H9 (cell line): ENCODE measurements at regions not wholly inside any gene's neighbourhood (a gene's known extent, or its start where the extent isn't known, plus 50 kb on each side); places are given as distances from the start of the nearest gene placed in this dataset.

Source experiments
- DNase-seq: peaks from one replicate; pipeline ENCODE4 v3.0.0-alpha.2; 2017
- H2AFZ ChIP-seq: one replicate; pipeline ENCODE4 v1.6.1; 2013; ENCODE audit warnings: mild to moderate bottlenecking, low read length, control low read depth, moderate library complexity
- H2AK5ac ChIP-seq: 2 replicates; pipeline ENCODE4 v1.6.1; 2013; ENCODE audit warnings: low read length, control low read depth, mixed read lengths; ENCODE audit not compliant: insufficient read length
- H2BK120ac ChIP-seq: one replicate; pipeline ENCODE4 v1.6.1; 2013; ENCODE audit warnings: low read depth, mild to moderate bottlenecking, low read length, control low read depth, inconsistent platforms; ENCODE audit not compliant: poor library complexity, severe bottlenecking
- H2BK12ac ChIP-seq: 2 replicates; pipeline ENCODE4 v1.6.1; 2013; ENCODE audit warnings: low read length, control low read depth, mixed read lengths, low read depth; ENCODE audit not compliant: insufficient read length
- H2BK15ac ChIP-seq: 2 replicates; pipeline ENCODE4 v1.6.1; 2013; ENCODE audit warnings: low read depth, low read length, control low read depth
- H2BK20ac ChIP-seq: one replicate; pipeline ENCODE4 v1.6.1; 2013; ENCODE audit warnings: low read depth, mild to moderate bottlenecking, low read length, control low read depth, inconsistent platforms; ENCODE audit not compliant: poor library complexity, severe bottlenecking
- H2BK5ac ChIP-seq: 2 replicates; pipeline ENCODE4 v1.6.1; 2013; ENCODE audit warnings: low read length, control low read depth, mixed read lengths; ENCODE audit not compliant: insufficient read length
- H3K14ac ChIP-seq: 2 replicates; pipeline ENCODE4 v1.6.1; 2013; ENCODE audit warnings: low read length, control low read depth; ENCODE audit not compliant: insufficient read depth
- H3K18ac ChIP-seq: 2 replicates; pipeline ENCODE4 v1.6.1; 2013; ENCODE audit warnings: low read depth, mild to moderate bottlenecking, mixed read lengths, low read length, control low read depth; ENCODE audit not compliant: insufficient read length
- H3K23ac ChIP-seq: 2 replicates; pipeline ENCODE4 v1.6.1; 2013; ENCODE audit warnings: low read length, control low read depth, mixed read lengths, low read depth; ENCODE audit not compliant: insufficient read length
- H3K23me2 ChIP-seq: 2 replicates; pipeline ENCODE4 v1.6.1; 2013; ENCODE audit warnings: low read depth, mild to moderate bottlenecking, mixed read lengths, low read length, control low read depth; ENCODE audit not compliant: insufficient read length, poor library complexity, severe bottlenecking
- H3K27ac ChIP-seq: 2 replicates; pipeline ENCODE4 v1.5.1; 2013; ENCODE audit warnings: low read length, control low read depth, mixed read lengths, low read depth; ENCODE audit not compliant: insufficient read length
- H3K27me3 ChIP-seq: 2 replicates; pipeline ENCODE4 v1.6.1; 2013; ENCODE audit warnings: low read length, control low read depth, inconsistent platforms; ENCODE audit not compliant: insufficient read depth
- H3K4ac ChIP-seq: 2 replicates; pipeline ENCODE4 v1.6.1; 2013; ENCODE audit warnings: low read depth, mild to moderate bottlenecking, control low read depth, inconsistent platforms, low read length, moderate library complexity
- H3K4me1 ChIP-seq: 2 replicates; pipeline ENCODE4 v1.6.1; 2013; ENCODE audit warnings: low read length, control low read depth, inconsistent platforms; ENCODE audit not compliant: insufficient read depth
- H3K4me2 ChIP-seq: 2 replicates; pipeline ENCODE4 v1.6.1; 2013; ENCODE audit warnings: low read length, control low read depth, mixed read lengths; ENCODE audit not compliant: insufficient read length, insufficient read depth
- H3K56ac ChIP-seq: 2 replicates; pipeline ENCODE4 v1.6.1; 2013; ENCODE audit warnings: low read depth, mild to moderate bottlenecking, mixed read lengths, low read length, control low read depth; ENCODE audit not compliant: insufficient read length
- H3K79me1 ChIP-seq: 2 replicates; pipeline ENCODE4 v1.6.1; 2013; ENCODE audit warnings: low read depth, mild to moderate bottlenecking, moderate library complexity, low read length, control low read depth, inconsistent platforms; ENCODE audit not compliant: insufficient read depth, poor library complexity, severe bottlenecking
- H3K79me2 ChIP-seq: 2 replicates; pipeline ENCODE4 v1.6.1; 2013; ENCODE audit warnings: low read length, control low read depth, inconsistent platforms; ENCODE audit not compliant: insufficient read depth
- H3K9ac ChIP-seq: 2 replicates; pipeline ENCODE4 v1.6.1; 2013; ENCODE audit warnings: low read length, control low read depth, mixed read lengths; ENCODE audit not compliant: insufficient read length; ENCODE audit errors: extremely low read depth
- H3K9me3 ChIP-seq: one replicate; pipeline ENCODE4 v1.6.1; 2013; ENCODE audit warnings: low read depth, low read length, inconsistent platforms; ENCODE audit not compliant: control insufficient read depth
- H3T11ph ChIP-seq: one replicate; pipeline ENCODE4 v1.6.1; 2013; ENCODE audit warnings: mild to moderate bottlenecking, low read length, control low read depth, inconsistent platforms
- H4K20me1 ChIP-seq: one replicate; pipeline ENCODE4 v1.6.1; 2013; ENCODE audit not compliant: control insufficient read depth, insufficient read length, insufficient read depth
- H4K5ac ChIP-seq: 2 replicates; pipeline ENCODE4 v1.6.1; 2013; ENCODE audit warnings: low read depth, mild to moderate bottlenecking, mixed read lengths, low read length, control low read depth; ENCODE audit not compliant: insufficient read length
- H4K8ac ChIP-seq: replicated peaks from 2 replicates; pipeline ENCODE4 v1.6.1; 2013; ENCODE audit warnings: low read length, control low read depth, mixed read lengths, low read depth; ENCODE audit not compliant: insufficient read length
- H4K91ac ChIP-seq: 2 replicates; pipeline ENCODE4 v1.6.1; 2013; ENCODE audit warnings: low read depth, mild to moderate bottlenecking, moderate library complexity, mixed read lengths, low read length, control low read depth; ENCODE audit not compliant: insufficient read length
- H3K27ac Mint-ChIP-seq, 3 experiments: 2 replicates in 2 of 3; 3 replicates in 1 of 3; pipeline ENCODE4 v1.8.0; 2020 to 2021; ENCODE audit warnings: mixed read lengths in 3 of 3, mild to moderate bottlenecking in 1 of 3, moderate library complexity in 1 of 3
- H3K27me3 Mint-ChIP-seq: 2 replicates; pipeline ENCODE4 v1.8.0; 2021; ENCODE audit warnings: low read depth, mild to moderate bottlenecking, moderate library complexity, mixed read lengths
- H3K36me3 Mint-ChIP-seq, 3 experiments: 2 replicates in 2 of 3; 3 replicates in 1 of 3; pipeline ENCODE4 v1.8.0; 2020 to 2021; ENCODE audit warnings: low read depth in 3 of 3, mixed read lengths in 3 of 3; ENCODE audit not compliant: insufficient read depth in 1 of 3
- H3K4me1 Mint-ChIP-seq, 2 experiments: 2 replicates each; pipeline ENCODE4 v1.8.0; 2020; ENCODE audit warnings: mixed read lengths in 2 of 2
- H3K4me3 Mint-ChIP-seq, 2 experiments: 2 replicates in 1 of 2; 3 replicates in 1 of 2; pipeline ENCODE4 v1.8.0; 2020 to 2021; ENCODE audit warnings: mild to moderate bottlenecking in 2 of 2, mixed read lengths in 2 of 2, moderate library complexity in 1 of 2
- H3K9me3 Mint-ChIP-seq, 2 experiments: 2 replicates in 1 of 2; 3 replicates in 1 of 2; pipeline ENCODE4 v1.8.0; 2020; ENCODE audit warnings: mild to moderate bottlenecking in 2 of 2, mixed read lengths in 2 of 2, moderate library complexity in 1 of 2
- WGBS: extraction: QIAGEN DNeasy Blood & Tissue Kit; methylation state at CpG from one replicate; pipeline ENCODE4 v1.1.7; 2013; ENCODE audit warnings: missing lambda C conversion rate, low lambda C conversion rate, mixed read lengths; ENCODE audit not compliant: insufficient read length; ENCODE audit errors: extremely low coverage; 5-methylcytosine and 5-hydroxymethylcytosine counted together
- TF ChIP-seq, protein P1 (sequence below): fragments of 200-600 bp; sonication (generic); conservative IDR thresholded peaks from 3 replicates; pipeline ENCODE4 v1.8.0; 2021; ENCODE audit warnings: antibody characterized with exemption, mild to moderate bottlenecking

DNA sequence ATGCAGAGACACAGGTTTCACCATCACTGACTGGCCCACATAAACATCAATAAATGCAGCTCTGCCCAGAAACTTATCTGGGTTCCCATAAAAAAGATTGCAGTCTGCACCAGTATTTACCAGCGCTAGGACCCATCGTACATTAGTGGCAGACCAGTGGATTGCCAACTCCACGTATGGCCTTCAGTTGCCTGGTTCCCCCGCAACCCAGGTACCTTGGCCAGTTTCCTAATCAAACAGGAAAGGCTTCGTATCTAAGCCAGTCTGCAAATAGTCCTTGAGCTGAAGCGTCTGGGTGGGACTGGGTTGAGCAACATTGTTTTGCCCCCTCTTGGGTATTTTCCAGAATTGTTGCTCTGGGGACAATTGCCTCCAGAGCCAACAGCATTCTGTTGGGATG, 1639.3 kb downstream of the MRPL39 start:
- no peak overlapping the region for H3K27ac ChIP-seq
- no peaks in the 10 kb centered on the region for H3K23me2 ChIP-seq
- no peaks in the 10 kb centered on the region for H3K79me2 ChIP-seq
- no peaks in the 10 kb centered on the region for H3K27me3 ChIP-seq
- H2BK5ac ChIP-seq: no peak overlapping the region
- no peak overlapping the region for H3K4me3 Mint-ChIP-seq
- H3K4me1 Mint-ChIP-seq: no peaks in the 10 kb centered on the region
- H2BK20ac ChIP-seq: no peak overlapping the region
- no peak overlapping the region for H4K8ac ChIP-seq
- H2AK5ac ChIP-seq: no peak overlapping the region
- H3K36me3 Mint-ChIP-seq: peaks cover 0 to 6% (median 2%) of the 10 kb centered on the region in 3 experiments; a peak in 4 of 7 replicates
- no peak overlapping the region for H2AFZ ChIP-seq
- no peak overlapping the region for H3K27ac Mint-ChIP-seq
- H2BK15ac ChIP-seq: no peak overlapping the region
- TF ChIP-seq, protein P1, sequence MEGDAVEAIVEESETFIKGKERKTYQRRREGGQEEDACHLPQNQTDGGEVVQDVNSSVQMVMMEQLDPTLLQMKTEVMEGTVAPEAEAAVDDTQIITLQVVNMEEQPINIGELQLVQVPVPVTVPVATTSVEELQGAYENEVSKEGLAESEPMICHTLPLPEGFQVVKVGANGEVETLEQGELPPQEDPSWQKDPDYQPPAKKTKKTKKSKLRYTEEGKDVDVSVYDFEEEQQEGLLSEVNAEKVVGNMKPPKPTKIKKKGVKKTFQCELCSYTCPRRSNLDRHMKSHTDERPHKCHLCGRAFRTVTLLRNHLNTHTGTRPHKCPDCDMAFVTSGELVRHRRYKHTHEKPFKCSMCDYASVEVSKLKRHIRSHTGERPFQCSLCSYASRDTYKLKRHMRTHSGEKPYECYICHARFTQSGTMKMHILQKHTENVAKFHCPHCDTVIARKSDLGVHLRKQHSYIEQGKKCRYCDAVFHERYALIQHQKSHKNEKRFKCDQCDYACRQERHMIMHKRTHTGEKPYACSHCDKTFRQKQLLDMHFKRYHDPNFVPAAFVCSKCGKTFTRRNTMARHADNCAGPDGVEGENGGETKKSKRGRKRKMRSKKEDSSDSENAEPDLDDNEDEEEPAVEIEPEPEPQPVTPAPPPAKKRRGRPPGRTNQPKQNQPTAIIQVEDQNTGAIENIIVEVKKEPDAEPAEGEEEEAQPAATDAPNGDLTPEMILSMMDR: no peak
- H3K9me3 ChIP-seq: no peaks in the 10 kb centered on the region
- H3K9ac ChIP-seq: no peak overlapping the region
- DNase-seq: no peak
- H3T11ph ChIP-seq: no peak overlapping the region
- no peak overlapping the region for H2BK120ac ChIP-seq
- H2BK12ac ChIP-seq: no peak overlapping the region
- no peak overlapping the region for H3K4me2 ChIP-seq
- H3K9me3 Mint-ChIP-seq: peaks cover 55 to 63% of the 10 kb centered on the region in 2 experiments
- H3K79me1 ChIP-seq: no peaks in the 10 kb centered on the region
- H3K27me3 Mint-ChIP-seq: no peaks in the 10 kb centered on the region; the same call in 1 of the 2 replicates
- no peak overlapping the region for H3K4ac ChIP-seq
- no peak overlapping the region for H3K56ac ChIP-seq
- no peak overlapping the region for H4K5ac ChIP-seq
- WGBS: no CpG with 5 or more reads among the region's 6 CpGs
- H4K20me1 ChIP-seq: no peaks in the 10 kb centered on the region
- no peaks in the 10 kb centered on the region for H3K4me1 ChIP-seq
- no peak overlapping the region for H3K23ac ChIP-seq
- no peak overlapping the region for H3K18ac ChIP-seq
- no peak overlapping the region for H4K91ac ChIP-seq
- H3K14ac ChIP-seq: no peak overlapping the region
